Pancreas (tissue), 10 donors: ENCODE measurements at regions not wholly inside any gene's neighbourhood (a gene's known extent, or its start where the extent isn't known, plus 50 kb on each side); places are given as distances from the start of the nearest gene placed in this dataset.

ENCODE experiments used
- ATAC-seq, 4 donors: fragments of 200-7000 bp; cut with Tn5 transposase; one replicate each; pipeline versions ENCODE4 v1.8.0 to v1.9.1; 2020; ENCODE audit warnings: mild to moderate bottlenecking in 4 of 4, moderate library complexity in 4 of 4
- DNase-seq, 6 donors: peaks; one replicate each; pipeline ENCODE4 v3.0.0-alpha.2; 2020
- FAIRE-seq: peaks from 2 replicates; lab custom pipeline; 2012; peaks lifted over from hg19 to GRCh38; lab: Jason Lieb, UNC
- H3K27ac ChIP-seq, 4 donors: fragments of 200-600 bp; sonication (generic); 1 replicate in 3 of 4; 2 replicates in 1 of 4; pipeline versions ENCODE4 v1.5.0 to v1.8.0; 2020
- H3K27me3 ChIP-seq, 4 donors: fragments of 200-600 bp; one replicate each; pipeline ENCODE4 v1.8.0; 2021
- H3K36me3 ChIP-seq, 3 donors: fragments of 200-600 bp; sonication (generic) in 1 of 3; one replicate each; pipeline versions ENCODE4 v1.5.0 to v1.8.0; 2020 to 2021
- H3K4me1 ChIP-seq, 3 donors: fragments of 200-600 bp; one replicate each; pipeline ENCODE4 v1.8.0; 2021
- H3K4me3 ChIP-seq, 4 donors: fragments of 200-600 bp; sonication (generic) in 2 of 4; one replicate each; pipeline versions ENCODE4 v1.5.0 to v1.8.0; 2020 to 2021
- H3K9me3 ChIP-seq, 4 donors: fragments of 200-600 bp; one replicate each; pipeline ENCODE4 v1.8.0; 2021
- WGBS, 2 donors: extraction: QIAGEN DNeasy Blood & Tissue Kit; methylation state at CpG; one replicate each; pipeline ENCODE4 v1.1.7; 2013; 5-methylcytosine and 5-hydroxymethylcytosine counted together
- intact Hi-C, 3 donors: fragments of 100-400 bp; cut with DNase I; formaldehyde crosslinking; loops; one replicate each; pipeline versions ENCODE4 v1.11.1 to v1.14.2; 2022
- TF ChIP-seq, protein P1 (sequence below), 4 donors: fragments of 200-600 bp; sonication (generic) in 3 of 4; IDR thresholded peaks; one replicate each; pipeline versions ENCODE4 v1.5.0 to v1.8.0; 2021; ENCODE audit warnings: antibody characterized with exemption in 4 of 4
- donor health status: healthy with polysubstance abuse.
- donor health status: DM: no; HTN: no; CAD: no; lungs with moderate emphysema.
- donor health status: DM: no; HTN: no; CAD: no.
- donor health status: control.
- donor health status: control.
- donor health status: Bipolar disorder and iron deficiency.
- donor health status: DM: yes; HTN: yes; CAD: no.
- donor health status: DM: no; HTN: no; CAD: no.
- donor health status: DM: no; HTN: no; CAD: no.
- donor health status: DM: yes; HTN: yes; CAD: no.

DNA sequence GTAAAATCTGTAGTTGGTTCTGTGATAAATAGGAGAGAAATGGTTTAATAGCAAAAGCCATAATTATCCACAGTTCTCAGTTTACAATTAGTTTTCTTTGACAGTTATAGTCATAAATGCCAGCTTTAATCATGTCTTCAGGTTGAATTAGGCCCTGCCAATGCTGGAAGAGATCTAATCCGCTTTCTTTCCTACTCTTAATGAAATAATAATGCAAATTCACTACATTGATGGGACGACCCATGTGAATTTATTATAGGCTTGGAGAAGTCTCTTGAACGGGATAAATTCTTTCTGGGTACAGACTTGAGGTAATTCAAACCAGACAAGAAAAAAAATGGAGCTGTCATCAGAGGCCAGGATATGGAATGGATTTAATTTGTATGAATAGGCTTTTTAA is 950.4 kb downstream of the EFNA5 start:
- 47 to 59% methylated on average over 3 of the region's 3 CpGs for WGBS, 2 donors
- no peaks in the 10 kb centered on the region for H3K9me3 ChIP-seq
- no peak overlapping the region for H3K4me3 ChIP-seq
- intact Hi-C loops = no loop called here
- H3K4me1 ChIP-seq = no peaks in the 10 kb centered on the region
- no peaks in the 10 kb centered on the region for H3K27me3 ChIP-seq
- H3K27ac ChIP-seq = no peak overlapping the region
- DNase-seq (no peak), ATAC-seq (no peak), FAIRE-seq (no peak)
- TF ChIP-seq, protein P1, sequence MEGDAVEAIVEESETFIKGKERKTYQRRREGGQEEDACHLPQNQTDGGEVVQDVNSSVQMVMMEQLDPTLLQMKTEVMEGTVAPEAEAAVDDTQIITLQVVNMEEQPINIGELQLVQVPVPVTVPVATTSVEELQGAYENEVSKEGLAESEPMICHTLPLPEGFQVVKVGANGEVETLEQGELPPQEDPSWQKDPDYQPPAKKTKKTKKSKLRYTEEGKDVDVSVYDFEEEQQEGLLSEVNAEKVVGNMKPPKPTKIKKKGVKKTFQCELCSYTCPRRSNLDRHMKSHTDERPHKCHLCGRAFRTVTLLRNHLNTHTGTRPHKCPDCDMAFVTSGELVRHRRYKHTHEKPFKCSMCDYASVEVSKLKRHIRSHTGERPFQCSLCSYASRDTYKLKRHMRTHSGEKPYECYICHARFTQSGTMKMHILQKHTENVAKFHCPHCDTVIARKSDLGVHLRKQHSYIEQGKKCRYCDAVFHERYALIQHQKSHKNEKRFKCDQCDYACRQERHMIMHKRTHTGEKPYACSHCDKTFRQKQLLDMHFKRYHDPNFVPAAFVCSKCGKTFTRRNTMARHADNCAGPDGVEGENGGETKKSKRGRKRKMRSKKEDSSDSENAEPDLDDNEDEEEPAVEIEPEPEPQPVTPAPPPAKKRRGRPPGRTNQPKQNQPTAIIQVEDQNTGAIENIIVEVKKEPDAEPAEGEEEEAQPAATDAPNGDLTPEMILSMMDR (IDR thresholded peaks at IDR 0.05) = no peak
- no peaks in the 10 kb centered on the region for H3K36me3 ChIP-seq

DNA sequence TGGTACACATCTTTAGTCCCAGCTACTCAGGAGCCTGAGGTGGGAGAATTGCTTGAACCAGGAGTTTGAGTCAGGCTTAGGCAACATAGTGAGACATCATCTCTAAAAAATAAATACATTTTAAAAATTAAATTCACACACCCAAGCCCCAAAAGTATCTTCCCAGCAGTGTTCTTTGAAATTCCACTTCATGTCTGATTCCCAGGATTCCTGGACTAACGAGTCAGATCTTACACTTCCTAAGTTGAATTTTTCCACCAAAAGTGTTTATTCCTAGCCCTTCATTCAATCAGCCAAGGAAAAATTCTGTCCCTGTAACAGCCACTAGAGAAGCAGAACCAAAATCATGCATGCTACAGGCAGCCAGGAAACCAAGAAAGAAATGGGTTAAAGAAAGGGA is 970.9 kb downstream of the EFNA5 start:
- Histone ChIP-seq H3K4me1 (no peaks in the 10 kb centered on the region), H3K27me3 (no peaks in the 10 kb centered on the region), H3K36me3 (no peaks in the 10 kb centered on the region), H3K9me3 (no peaks in the 10 kb centered on the region), H3K27ac (no peak overlapping the region), H3K4me3 (no peak overlapping the region)
- FAIRE-seq (no peak), ATAC-seq (no peak), DNase-seq (no peak)
- 46 to 56% methylated on average over 1 of the region's 1 CpG for WGBS, 2 donors
- intact Hi-C loops = no loop called here
- TF ChIP-seq, protein P1 (IDR thresholded peaks at IDR 0.05) = no peak

DNA sequence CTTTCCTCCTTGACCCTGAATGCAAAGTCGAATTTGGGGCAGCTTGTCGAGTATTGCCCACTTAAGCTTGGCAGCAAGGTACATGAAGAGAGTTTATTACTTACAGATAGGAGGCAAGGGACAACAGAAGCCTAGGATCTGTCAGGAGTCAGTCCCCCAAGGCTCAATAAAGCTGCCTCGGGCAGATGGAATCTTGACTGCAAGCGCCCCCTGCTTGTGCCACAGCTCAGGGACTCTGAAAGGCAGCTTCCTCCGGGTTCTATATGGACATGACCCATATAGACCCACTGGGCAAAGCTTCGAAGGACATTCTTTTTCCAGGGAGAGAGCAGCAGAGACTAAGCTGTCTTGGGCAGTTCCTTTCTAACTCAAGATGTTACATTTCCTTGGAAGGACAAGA is 971.5 kb downstream of the EFNA5 start:
- H3K4me1 ChIP-seq = no peaks in the 10 kb centered on the region
- FAIRE-seq (no peak), ATAC-seq (no peak), DNase-seq (no peak)
- WGBS, 2 donors = 49 to 55% methylated on average over 6 of the region's 6 CpGs
- no peaks in the 10 kb centered on the region for H3K36me3 ChIP-seq
- no peaks in the 10 kb centered on the region for H3K27me3 ChIP-seq
- no peak overlapping the region for H3K4me3 ChIP-seq
- H3K27ac ChIP-seq = no peak overlapping the region
- TF ChIP-seq, protein P1 (IDR thresholded peaks at IDR 0.05) = no peak
- H3K9me3 ChIP-seq = no peaks in the 10 kb centered on the region
- intact Hi-C loops = no loop called here

DNA sequence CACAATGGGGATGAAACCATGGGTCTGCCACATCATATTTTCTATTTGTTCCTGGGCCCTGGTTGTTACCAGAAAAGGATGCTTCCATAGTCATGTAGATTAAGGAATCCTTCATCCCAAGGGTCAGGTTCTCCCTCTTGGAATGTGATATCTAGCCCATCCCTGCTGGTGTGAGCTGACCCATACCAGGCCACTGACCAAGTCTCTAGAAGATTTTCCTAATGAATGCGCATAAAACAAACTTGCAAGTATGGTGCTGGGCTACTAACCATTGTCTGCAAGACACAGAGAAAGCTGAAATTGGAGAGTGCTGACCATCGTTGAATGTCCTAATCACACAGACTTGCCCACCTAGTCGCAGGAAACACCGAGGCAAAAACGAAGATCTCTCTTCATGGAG is 972.6 kb downstream of the EFNA5 start:
- intact Hi-C loops = no loop called here
- Histone ChIP-seq H3K9me3 (no peaks in the 10 kb centered on the region), H3K4me1 (no peaks in the 10 kb centered on the region), H3K27ac (no peak overlapping the region), H3K4me3 (no peak overlapping the region), H3K36me3 (no peaks in the 10 kb centered on the region), H3K27me3 (no peaks in the 10 kb centered on the region)
- TF ChIP-seq, protein P1 (IDR thresholded peaks at IDR 0.05) = no peak
- FAIRE-seq (no peak), ATAC-seq (no peak), DNase-seq (no peak)
- 75 to 90% methylated on average over 5 of the region's 5 CpGs for WGBS, 2 donors

DNA sequence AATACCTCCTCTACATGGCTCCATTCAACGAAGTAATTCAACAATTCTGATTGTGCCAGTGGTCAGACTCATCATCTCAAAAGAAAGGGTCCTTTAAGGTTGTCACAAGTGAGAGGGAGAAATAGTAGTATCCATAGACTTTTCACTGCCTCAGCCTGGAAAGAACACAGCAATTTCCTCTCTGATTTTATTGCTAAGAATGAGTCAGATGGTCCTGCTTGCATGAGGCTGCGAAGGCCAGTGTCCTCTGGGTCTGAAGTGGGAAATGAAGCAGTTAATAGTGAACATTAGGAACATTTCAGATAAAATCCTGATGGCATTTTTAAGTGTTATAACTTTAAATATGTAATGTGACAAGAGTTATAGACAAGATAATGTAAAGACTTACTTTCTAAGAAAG is 979.0 kb downstream of the EFNA5 start:
- FAIRE-seq = no peak
- ATAC-seq = no peak

More for the DNA sequence above, 979.0 kb downstream of the EFNA5 start:
- WGBS, 2 donors = 45 to 58% methylated on average over 2 of the region's 2 CpGs
- H3K27ac ChIP-seq = no peak overlapping the region
- no peak overlapping the region for H3K4me3 ChIP-seq
- H3K36me3 ChIP-seq = no peaks in the 10 kb centered on the region
- no peaks in the 10 kb centered on the region for H3K4me1 ChIP-seq
- H3K9me3 ChIP-seq = no peaks in the 10 kb centered on the region
- no peak for DNase-seq
- TF ChIP-seq, protein P1 (IDR thresholded peaks at IDR 0.05) = no peak
- H3K27me3 ChIP-seq = no peaks in the 10 kb centered on the region
- intact Hi-C loops = no loop called here
